SU-DHL-6 (cell line): ENCODE measurements at regions not wholly inside any gene's neighbourhood (a gene's known extent, or its start where the extent isn't known, plus 50 kb on each side); places are given as distances from the start of the nearest gene placed in this dataset.

Experiments
- EZH2phosphoT487 ChIP-seq: fragments of 200-600 bp; sonication (generic), shearing (Covaris generic); conservative IDR thresholded peaks from 2 replicates; pipeline ENCODE4 v1.6.1; 2018; ENCODE audit warnings: mild to moderate bottlenecking, antibody characterized with exemption, low read length, moderate library complexity, mixed read lengths
- TF ChIP-seq, protein P1 (sequence below): fragments of 200-600 bp; sonication (generic); IDR thresholded peaks from one replicate; pipeline ENCODE4 v1.5.1; 2017; ENCODE audit warnings: antibody characterized with exemption, mild to moderate bottlenecking, low read length, moderate library complexity; ENCODE audit not compliant: insufficient read depth, poor library complexity, severe bottlenecking

DNA sequence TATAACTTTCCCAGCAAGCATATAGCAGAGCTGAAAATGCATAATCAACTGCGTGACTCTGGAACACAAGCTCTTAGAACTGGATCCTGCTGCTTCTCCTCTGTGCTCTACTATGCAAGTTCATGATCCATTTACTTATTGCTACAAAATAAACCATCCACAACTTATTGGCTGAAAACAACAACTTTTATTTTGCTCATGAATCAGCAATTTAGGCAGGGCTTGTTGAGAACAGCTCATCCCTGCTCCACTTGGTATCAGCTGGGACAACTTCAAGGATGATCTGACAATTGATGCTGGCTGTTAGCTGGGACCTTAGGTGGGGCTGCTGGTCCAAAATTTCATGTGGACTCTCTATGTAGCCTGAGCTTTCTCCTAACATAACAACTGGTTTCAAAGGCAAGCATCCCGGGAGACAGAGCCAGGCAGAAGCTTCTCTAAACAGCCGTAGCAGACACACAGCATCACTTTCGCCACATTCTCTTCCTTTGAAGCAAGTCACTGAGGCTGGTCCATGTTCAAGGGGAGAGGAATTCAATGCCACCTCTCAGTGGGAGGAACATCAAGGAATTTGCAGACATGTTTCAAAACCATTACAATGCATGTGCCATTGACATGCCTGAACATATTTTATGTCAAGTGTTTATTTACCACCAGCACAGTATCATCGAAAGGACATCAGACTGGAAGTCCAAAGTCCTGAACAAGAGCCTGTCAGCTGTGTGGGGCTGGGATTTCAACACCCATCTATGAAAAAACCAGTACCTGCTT, 153.1 kb upstream of the PKDCC start:
- TF ChIP-seq, protein P1, sequence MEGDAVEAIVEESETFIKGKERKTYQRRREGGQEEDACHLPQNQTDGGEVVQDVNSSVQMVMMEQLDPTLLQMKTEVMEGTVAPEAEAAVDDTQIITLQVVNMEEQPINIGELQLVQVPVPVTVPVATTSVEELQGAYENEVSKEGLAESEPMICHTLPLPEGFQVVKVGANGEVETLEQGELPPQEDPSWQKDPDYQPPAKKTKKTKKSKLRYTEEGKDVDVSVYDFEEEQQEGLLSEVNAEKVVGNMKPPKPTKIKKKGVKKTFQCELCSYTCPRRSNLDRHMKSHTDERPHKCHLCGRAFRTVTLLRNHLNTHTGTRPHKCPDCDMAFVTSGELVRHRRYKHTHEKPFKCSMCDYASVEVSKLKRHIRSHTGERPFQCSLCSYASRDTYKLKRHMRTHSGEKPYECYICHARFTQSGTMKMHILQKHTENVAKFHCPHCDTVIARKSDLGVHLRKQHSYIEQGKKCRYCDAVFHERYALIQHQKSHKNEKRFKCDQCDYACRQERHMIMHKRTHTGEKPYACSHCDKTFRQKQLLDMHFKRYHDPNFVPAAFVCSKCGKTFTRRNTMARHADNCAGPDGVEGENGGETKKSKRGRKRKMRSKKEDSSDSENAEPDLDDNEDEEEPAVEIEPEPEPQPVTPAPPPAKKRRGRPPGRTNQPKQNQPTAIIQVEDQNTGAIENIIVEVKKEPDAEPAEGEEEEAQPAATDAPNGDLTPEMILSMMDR: no peak
- TF ChIP-seq EZH2phosphoT487: no peak
